K562 (cell line): ENCODE measurements at regions not wholly inside any gene's neighbourhood (a gene's known extent, or its start where the extent isn't known, plus 50 kb on each side); places are given as distances from the start of the nearest gene placed in this dataset.

Experiments used
- ATF7 ChIP-seq: fragments of 450-650 bp; IDR thresholded peaks from 2 replicates; pipeline ENCODE4 v1.7.1; 2014; ENCODE audit warnings: mild to moderate bottlenecking, moderate library complexity
- BMI1 ChIP-seq: fragments of 150-350 bp; IDR thresholded peaks from 2 replicates; pipeline ENCODE4 v1.6.1; 2014; ENCODE audit warnings: low read length
- HDAC1 ChIP-seq, 2 experiments: fragments of 450-650 bp; IDR thresholded peaks; 2 replicates each; pipeline ENCODE4 v1.6.1; 2016 to 2017; ENCODE audit warnings: inconsistent platforms in 1 of 2, mild to moderate bottlenecking in 1 of 2, moderate library complexity in 1 of 2
- JUNB ChIP-seq: fragments of 450-650 bp; formaldehyde crosslinking; conservative IDR thresholded peaks from 2 replicates; pipeline ENCODE4 v1.4.0; 2020; ENCODE audit warnings: mild to moderate bottlenecking
- LEF1 ChIP-seq: fragments of 450-650 bp; IDR thresholded peaks from 2 replicates; pipeline ENCODE4 v1.6.1; 2016; ENCODE audit warnings: mild to moderate bottlenecking
- NCOA6 ChIP-seq: fragments of 450-650 bp; IDR thresholded peaks from 2 replicates; pipeline ENCODE4 v1.6.1; 2017; ENCODE audit warnings: mild to moderate bottlenecking
- NR0B1 ChIP-seq: fragments of 450-650 bp; IDR thresholded peaks from one replicate; pipeline ENCODE4 v1.6.1; 2018; ENCODE audit warnings: mild to moderate bottlenecking, moderate library complexity; ENCODE audit not compliant: partially characterized antibody
- SMARCA4 ChIP-seq: fragments of 450-650 bp; IDR thresholded peaks from 2 replicates; pipeline ENCODE4 v1.6.1; 2016
- SREBF2 ChIP-seq: sonication (generic); formaldehyde crosslinking; IDR thresholded peaks from 2 replicates; pipeline ENCODE4 v1.4.0; 2020; ENCODE audit warnings: mild to moderate bottlenecking, missing genetic modification reagents
- ZBTB17 ChIP-seq: fragments of 450-650 bp; formaldehyde crosslinking; IDR thresholded peaks from 2 replicates; pipeline ENCODE4 v1.4.0; 2020; ENCODE audit warnings: mild to moderate bottlenecking
- ZBTB7A ChIP-seq: IDR thresholded peaks from 2 replicates; pipeline ENCODE4 v1.6.1; 2011; ENCODE audit warnings: low read depth, mild to moderate bottlenecking, low read length, moderate library complexity, borderline replicate concordance; ENCODE audit not compliant: control insufficient read depth
- ZNF146 ChIP-seq: IDR thresholded peaks from one replicate; pipeline ENCODE4 v1.6.1; 2018; ENCODE audit warnings: missing compliant biosample characterization; ENCODE audit not compliant: unreplicated experiment
- TF ChIP-seq, protein P1 (sequence below), 2 experiments: fragments of 450-650 bp in 1 of 2; sonication (generic) in 1 of 2; formaldehyde crosslinking in 1 of 2; IDR thresholded peaks; 2 replicates each; pipeline versions ENCODE4 v1.7.1 to v1.9.0; 2016 to 2022; ENCODE audit warnings: inconsistent platforms in 1 of 2, mild to moderate bottlenecking in 1 of 2, missing genetic modification reagents in 1 of 2
- TF ChIP-seq, protein P2 (sequence below): sonication (generic); formaldehyde crosslinking; IDR thresholded peaks from 2 replicates; pipeline ENCODE4 v1.8.0; 2022; ENCODE audit warnings: mild to moderate bottlenecking, missing genetic modification reagents
- TF ChIP-seq, protein P3 (sequence below): fragments of 450-650 bp; IDR thresholded peaks from 2 replicates; pipeline ENCODE4 v1.6.1; 2017; ENCODE audit warnings: antibody characterized with exemption, mild to moderate bottlenecking

DNA sequence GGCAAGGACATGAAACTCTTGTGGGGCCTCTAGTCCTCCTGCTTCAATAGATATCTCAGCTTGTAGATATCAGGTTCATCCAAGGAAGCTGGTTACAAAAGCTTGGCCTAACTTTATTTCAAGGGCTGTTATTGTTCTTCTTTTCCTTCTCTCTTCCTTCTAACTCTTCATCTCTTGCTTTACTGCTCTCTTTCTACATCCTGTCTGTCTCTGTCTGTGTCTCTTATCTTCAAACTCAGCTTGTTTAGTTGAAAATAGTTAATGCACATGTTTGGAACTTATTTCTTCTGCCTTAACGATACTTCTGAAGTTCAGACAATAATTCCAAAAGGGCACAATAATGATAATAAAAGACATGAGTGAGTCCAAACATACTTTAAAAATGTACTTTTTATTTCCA is 393.9 kb downstream of the NXPH1 start (continued):
- TF ChIP-seq, protein P1, sequence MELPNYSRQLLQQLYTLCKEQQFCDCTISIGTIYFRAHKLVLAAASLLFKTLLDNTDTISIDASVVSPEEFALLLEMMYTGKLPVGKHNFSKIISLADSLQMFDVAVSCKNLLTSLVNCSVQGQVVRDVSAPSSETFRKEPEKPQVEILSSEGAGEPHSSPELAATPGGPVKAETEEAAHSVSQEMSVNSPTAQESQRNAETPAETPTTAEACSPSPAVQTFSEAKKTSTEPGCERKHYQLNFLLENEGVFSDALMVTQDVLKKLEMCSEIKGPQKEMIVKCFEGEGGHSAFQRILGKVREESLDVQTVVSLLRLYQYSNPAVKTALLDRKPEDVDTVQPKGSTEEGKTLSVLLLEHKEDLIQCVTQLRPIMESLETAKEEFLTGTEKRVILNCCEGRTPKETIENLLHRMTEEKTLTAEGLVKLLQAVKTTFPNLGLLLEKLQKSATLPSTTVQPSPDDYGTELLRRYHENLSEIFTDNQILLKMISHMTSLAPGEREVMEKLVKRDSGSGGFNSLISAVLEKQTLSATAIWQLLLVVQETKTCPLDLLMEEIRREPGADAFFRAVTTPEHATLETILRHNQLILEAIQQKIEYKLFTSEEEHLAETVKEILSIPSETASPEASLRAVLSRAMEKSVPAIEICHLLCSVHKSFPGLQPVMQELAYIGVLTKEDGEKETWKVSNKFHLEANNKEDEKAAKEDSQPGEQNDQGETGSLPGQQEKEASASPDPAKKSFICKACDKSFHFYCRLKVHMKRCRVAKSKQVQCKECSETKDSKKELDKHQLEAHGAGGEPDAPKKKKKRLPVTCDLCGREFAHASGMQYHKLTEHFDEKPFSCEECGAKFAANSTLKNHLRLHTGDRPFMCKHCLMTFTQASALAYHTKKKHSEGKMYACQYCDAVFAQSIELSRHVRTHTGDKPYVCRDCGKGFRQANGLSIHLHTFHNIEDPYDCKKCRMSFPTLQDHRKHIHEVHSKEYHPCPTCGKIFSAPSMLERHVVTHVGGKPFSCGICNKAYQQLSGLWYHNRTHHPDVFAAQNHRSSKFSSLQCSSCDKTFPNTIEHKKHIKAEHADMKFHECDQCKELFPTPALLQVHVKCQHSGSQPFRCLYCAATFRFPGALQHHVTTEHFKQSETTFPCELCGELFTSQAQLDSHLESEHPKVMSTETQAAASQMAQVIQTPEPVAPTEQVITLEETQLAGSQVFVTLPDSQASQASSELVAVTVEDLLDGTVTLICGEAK (IDR thresholded peaks at IDR 0.05): peak; percentile 63
- TF ChIP-seq, protein P1 (CRISPR knock-in tag; IDR thresholded peaks at IDR 0.05): no peak
- no peak for TF ChIP-seq SREBF2 (CRISPR knock-in tag)
- TF ChIP-seq NR0B1: no peak
- TF ChIP-seq NCOA6: no peak
- TF ChIP-seq ATF7: no peak
- no peak for TF ChIP-seq ZNF146 (CRISPR knock-in tag)
- TF ChIP-seq ZBTB17 (CRISPR knock-in tag): no peak
- TF ChIP-seq, protein P2, sequence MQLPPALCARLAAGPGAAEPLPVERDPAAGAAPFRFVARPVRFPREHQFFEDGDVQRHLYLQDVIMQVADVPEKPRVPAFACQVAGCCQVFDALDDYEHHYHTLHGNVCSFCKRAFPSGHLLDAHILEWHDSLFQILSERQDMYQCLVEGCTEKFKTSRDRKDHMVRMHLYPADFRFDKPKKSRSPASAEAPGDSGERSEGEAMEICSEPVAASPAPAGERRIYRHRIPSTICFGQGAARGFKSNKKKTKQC (CRISPR knock-in tag): no peak
- TF ChIP-seq JUNB: no peak
- TF ChIP-seq, protein P3, sequence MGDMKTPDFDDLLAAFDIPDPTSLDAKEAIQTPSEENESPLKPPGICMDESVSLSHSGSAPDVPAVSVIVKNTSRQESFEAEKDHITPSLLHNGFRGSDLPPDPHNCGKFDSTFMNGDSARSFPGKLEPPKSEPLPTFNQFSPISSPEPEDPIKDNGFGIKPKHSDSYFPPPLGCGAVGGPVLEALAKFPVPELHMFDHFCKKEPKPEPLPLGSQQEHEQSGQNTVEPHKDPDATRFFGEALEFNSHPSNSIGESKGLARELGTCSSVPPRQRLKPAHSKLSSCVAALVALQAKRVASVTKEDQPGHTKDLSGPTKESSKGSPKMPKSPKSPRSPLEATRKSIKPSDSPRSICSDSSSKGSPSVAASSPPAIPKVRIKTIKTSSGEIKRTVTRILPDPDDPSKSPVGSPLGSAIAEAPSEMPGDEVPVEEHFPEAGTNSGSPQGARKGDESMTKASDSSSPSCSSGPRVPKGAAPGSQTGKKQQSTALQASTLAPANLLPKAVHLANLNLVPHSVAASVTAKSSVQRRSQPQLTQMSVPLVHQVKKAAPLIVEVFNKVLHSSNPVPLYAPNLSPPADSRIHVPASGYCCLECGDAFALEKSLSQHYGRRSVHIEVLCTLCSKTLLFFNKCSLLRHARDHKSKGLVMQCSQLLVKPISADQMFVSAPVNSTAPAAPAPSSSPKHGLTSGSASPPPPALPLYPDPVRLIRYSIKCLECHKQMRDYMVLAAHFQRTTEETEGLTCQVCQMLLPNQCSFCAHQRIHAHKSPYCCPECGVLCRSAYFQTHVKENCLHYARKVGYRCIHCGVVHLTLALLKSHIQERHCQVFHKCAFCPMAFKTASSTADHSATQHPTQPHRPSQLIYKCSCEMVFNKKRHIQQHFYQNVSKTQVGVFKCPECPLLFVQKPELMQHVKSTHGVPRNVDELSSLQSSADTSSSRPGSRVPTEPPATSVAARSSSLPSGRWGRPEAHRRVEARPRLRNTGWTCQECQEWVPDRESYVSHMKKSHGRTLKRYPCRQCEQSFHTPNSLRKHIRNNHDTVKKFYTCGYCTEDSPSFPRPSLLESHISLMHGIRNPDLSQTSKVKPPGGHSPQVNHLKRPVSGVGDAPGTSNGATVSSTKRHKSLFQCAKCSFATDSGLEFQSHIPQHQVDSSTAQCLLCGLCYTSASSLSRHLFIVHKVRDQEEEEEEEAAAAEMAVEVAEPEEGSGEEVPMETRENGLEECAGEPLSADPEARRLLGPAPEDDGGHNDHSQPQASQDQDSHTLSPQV: no peak
- TF ChIP-seq SMARCA4: peak; percentile 73
- TF ChIP-seq HDAC1 (IDR thresholded peaks at IDR 0.05): 0 out of 4 replicates have a peak, but pooled peaks of 1 of the 2 experiments have one; percentile 26
- no peak for TF ChIP-seq BMI1
- TF ChIP-seq ZBTB7A: no peak
- no peak for TF ChIP-seq LEF1
